Gastroesophageal sphincter (tissue), 3 donors: ENCODE measurements at regions not wholly inside any gene's neighbourhood (a gene's known extent, or its start where the extent isn't known, plus 50 kb on each side); places are given as distances from the start of the nearest gene placed in this dataset.

Experiments used
- CTCF ChIP-seq, 4 experiments: fragments of 200-600 bp in 2 of 4; fragments of 450-650 bp in 2 of 4; sonication (generic) in 1 of 4; IDR thresholded peaks; one replicate each; pipeline ENCODE4 v1.5.1; 2017 to 2019; ENCODE audit warnings: antibody characterized with exemption in 4 of 4, mild to moderate bottlenecking in 2 of 4, moderate library complexity in 2 of 4
- EP300 ChIP-seq: sonication (generic); formaldehyde crosslinking; IDR thresholded peaks from one replicate; pipeline ENCODE4 v1.6.1; 2017; ENCODE audit warnings: antibody characterized with exemption, mild to moderate bottlenecking
- POLR2A ChIP-seq, 2 donors: fragments of 450-650 bp; IDR thresholded peaks; one replicate each; pipeline ENCODE4 v1.6.1; 2017; ENCODE audit warnings: antibody characterized with exemption in 2 of 2, mild to moderate bottlenecking in 2 of 2, moderate library complexity in 1 of 2
- POLR2AphosphoS5 ChIP-seq: sonication (generic); formaldehyde crosslinking; IDR thresholded peaks from one replicate; pipeline ENCODE4 v1.6.1; 2017; ENCODE audit warnings: antibody characterized with exemption

DNA sequence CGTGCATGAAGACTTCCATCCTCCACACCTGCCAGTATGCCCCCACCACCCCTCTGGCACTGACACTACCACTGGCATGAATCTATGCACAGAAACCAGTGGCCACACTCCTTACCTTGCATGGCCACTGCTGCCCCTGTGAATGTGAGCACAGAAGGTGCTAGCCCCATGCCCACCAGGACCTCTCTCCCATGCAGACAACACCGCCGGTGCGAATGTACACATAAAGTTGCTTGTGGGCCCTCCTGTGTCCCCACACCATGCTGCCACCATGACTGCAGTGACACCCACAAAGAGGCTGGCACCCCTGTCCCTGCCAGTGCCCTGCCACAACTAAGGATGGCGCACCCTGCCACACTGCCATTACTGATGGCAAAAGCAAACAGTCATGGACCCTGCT, 289.5 kb upstream of the KCND2 start:
- TF ChIP-seq CTCF (IDR thresholded peaks at IDR 0.05), result no peak
- no peak for TF ChIP-seq POLR2AphosphoS5
- TF ChIP-seq EP300, result no peak
- TF ChIP-seq POLR2A (IDR thresholded peaks at IDR 0.05), result no peak
